Ishikawa (cell line): ENCODE measurements at regions not wholly inside any gene's neighbourhood (a gene's known extent, or its start where the extent isn't known, plus 50 kb on each side); places are given as distances from the start of the nearest gene placed in this dataset.

Experiments
- CEBPB ChIP-seq: IDR thresholded peaks from 2 replicates; pipeline ENCODE4 v1.6.1; 2012
- CREB1 ChIP-seq: IDR thresholded peaks from 2 replicates; pipeline ENCODE4 v1.6.1; 2012; ENCODE audit warnings: low read depth
- EP300 ChIP-seq: IDR thresholded peaks from 2 replicates; pipeline ENCODE4 v1.6.1; 2012; ENCODE audit warnings: borderline replicate concordance
- RAD21 ChIP-seq: IDR thresholded peaks from 2 replicates; pipeline ENCODE4 v1.6.1; 2012; ENCODE audit warnings: low read depth
- TAF1 ChIP-seq: IDR thresholded peaks from 2 replicates; pipeline ENCODE4 v1.6.1; 2012; ENCODE audit warnings: low read depth, mild to moderate bottlenecking
- ZBTB7A ChIP-seq: IDR thresholded peaks from 2 replicates; pipeline ENCODE4 v1.6.1; 2012; ENCODE audit warnings: low read depth

GRCh38 chr1:29675481-29676263 lies 439.4 kb downstream of the PTPRU start:
- no peak for TF ChIP-seq TAF1
- no peak for TF ChIP-seq CREB1
- no peak for TF ChIP-seq ZBTB7A
- TF ChIP-seq RAD21 = no peak
- TF ChIP-seq EP300 = no peak
- TF ChIP-seq CEBPB = no peak
